PFSK-1 (cell line): ENCODE measurements at regions not wholly inside any gene's neighbourhood (a gene's known extent, or its start where the extent isn't known, plus 50 kb on each side); places are given as distances from the start of the nearest gene placed in this dataset.
A peak's percentile ranks its signal among the peaks of the same experiment; 100 is the strongest.

Experiments used
- FOXP2 ChIP-seq: optimal IDR thresholded peaks from 2 replicates; pipeline ENCODE3; 2011; ENCODE audit warnings: borderline replicate concordance, control low read depth, inconsistent platforms; ENCODE audit not compliant: insufficient read depth; ENCODE audit errors: extremely low read length, extremely low read depth
- POLR2AphosphoS5 ChIP-seq: IDR thresholded peaks from 2 replicates; pipeline ENCODE4 v1.6.1; 2012; ENCODE audit warnings: low read depth, mild to moderate bottlenecking, control low read depth, low read length, moderate library complexity
- SIN3A ChIP-seq: IDR thresholded peaks from 2 replicates; pipeline ENCODE4 v1.6.1; 2012; ENCODE audit warnings: mild to moderate bottlenecking, low read length, moderate library complexity, borderline replicate concordance; ENCODE audit not compliant: insufficient read depth
- TAF1 ChIP-seq: IDR thresholded peaks from 2 replicates; pipeline ENCODE4 v1.6.1; 2012; ENCODE audit warnings: low read length, control low read depth, borderline replicate concordance; ENCODE audit not compliant: insufficient read depth
- TF ChIP-seq, protein P1 (sequence below), 2 experiments: IDR thresholded peaks; 2 replicates each; pipeline versions ENCODE4 v1.6.1 to v1.8.0; 2011 to 2012; ENCODE audit warnings: low read depth in 2 of 2, low read length in 2 of 2, control low read depth in 1 of 2, inconsistent platforms in 1 of 2, mild to moderate bottlenecking in 1 of 2, moderate library complexity in 1 of 2; ENCODE audit not compliant: insufficient read depth in 1 of 2

DNA sequence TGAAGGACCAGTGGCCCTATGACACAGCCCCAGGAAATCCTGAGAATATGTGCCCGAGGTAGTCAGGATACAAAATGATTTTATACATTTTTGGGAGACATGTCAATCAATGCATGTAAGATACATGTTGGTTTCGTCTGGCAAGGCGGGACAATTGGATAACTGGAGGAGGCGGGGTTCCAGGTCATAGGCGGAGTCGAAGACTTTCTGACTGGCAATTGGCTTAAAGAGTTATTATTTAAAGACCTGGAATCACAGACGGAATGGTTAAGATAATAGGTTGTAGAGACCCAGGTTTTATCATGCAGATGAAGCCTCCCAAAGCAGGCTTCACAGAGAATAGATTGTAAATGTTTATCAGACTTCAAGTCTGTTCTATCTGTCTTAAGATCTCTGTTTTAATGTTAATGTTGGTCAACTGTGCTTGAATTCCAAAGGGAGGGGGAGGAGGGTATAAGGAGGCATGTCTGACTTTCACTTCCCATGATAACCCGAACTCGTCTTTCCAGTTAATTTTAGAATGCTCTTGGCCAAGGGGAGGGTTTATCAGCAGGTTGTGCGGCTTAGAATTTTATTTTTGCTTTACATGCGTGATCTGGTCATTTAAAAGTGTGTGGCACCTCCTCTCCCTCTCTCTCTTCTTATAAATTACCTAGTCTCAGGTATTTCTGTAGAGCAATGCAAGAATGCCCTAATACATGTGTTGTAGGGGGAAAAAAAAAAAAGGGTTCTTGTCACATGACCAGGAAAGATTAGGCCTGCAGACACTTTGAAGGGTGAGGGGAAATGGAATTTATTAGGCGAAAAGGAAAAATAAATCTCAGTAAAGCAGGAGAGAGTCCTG lies 230.7 kb downstream of the NFATC2 start:
- TF ChIP-seq SIN3A (no peak), TAF1 (no peak), POLR2AphosphoS5 (no peak), FOXP2 (no peak)
- TF ChIP-seq, protein P1, sequence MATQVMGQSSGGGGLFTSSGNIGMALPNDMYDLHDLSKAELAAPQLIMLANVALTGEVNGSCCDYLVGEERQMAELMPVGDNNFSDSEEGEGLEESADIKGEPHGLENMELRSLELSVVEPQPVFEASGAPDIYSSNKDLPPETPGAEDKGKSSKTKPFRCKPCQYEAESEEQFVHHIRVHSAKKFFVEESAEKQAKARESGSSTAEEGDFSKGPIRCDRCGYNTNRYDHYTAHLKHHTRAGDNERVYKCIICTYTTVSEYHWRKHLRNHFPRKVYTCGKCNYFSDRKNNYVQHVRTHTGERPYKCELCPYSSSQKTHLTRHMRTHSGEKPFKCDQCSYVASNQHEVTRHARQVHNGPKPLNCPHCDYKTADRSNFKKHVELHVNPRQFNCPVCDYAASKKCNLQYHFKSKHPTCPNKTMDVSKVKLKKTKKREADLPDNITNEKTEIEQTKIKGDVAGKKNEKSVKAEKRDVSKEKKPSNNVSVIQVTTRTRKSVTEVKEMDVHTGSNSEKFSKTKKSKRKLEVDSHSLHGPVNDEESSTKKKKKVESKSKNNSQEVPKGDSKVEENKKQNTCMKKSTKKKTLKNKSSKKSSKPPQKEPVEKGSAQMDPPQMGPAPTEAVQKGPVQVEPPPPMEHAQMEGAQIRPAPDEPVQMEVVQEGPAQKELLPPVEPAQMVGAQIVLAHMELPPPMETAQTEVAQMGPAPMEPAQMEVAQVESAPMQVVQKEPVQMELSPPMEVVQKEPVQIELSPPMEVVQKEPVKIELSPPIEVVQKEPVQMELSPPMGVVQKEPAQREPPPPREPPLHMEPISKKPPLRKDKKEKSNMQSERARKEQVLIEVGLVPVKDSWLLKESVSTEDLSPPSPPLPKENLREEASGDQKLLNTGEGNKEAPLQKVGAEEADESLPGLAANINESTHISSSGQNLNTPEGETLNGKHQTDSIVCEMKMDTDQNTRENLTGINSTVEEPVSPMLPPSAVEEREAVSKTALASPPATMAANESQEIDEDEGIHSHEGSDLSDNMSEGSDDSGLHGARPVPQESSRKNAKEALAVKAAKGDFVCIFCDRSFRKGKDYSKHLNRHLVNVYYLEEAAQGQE (IDR thresholded peaks at IDR 0.05; ENCODE audit: insufficient read depth in 1 of 2, low read depth in 2 of 2, low read length in 2 of 2), result no peak

GRCh38 chr20:51310216-51310615 lies 232.3 kb downstream of the NFATC2 start:
- TF ChIP-seq, protein P1 (IDR thresholded peaks at IDR 0.05; ENCODE audit: insufficient read depth in 1 of 2, low read depth in 2 of 2, low read length in 2 of 2), result no peak
- TF ChIP-seq POLR2AphosphoS5 (no peak), SIN3A (no peak), TAF1 (no peak), FOXP2 (no peak)

DNA sequence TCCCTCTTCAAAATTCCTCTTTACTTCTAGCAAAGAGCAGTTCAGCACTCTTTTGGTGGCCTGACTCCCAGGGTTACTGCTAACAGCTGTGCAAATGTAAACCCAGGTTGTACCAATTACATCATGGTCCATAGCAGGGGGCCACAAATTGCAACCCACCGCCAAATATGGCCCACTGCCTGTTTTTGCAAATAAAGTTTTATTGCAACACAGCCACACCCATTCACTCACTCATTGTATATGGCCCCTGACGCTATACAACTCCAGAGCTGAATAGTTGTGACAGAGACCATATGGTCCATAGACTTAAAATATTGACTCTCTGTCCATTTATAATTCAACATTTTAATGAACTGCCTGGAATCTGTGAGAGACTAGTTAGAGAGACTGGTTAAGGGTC lies 233.4 kb downstream of the NFATC2 start:
- TF ChIP-seq POLR2AphosphoS5 (no peak), FOXP2 (no peak), TAF1 (no peak), SIN3A (no peak)
- TF ChIP-seq, protein P1 (IDR thresholded peaks at IDR 0.05; ENCODE audit: insufficient read depth in 1 of 2, low read depth in 2 of 2, low read length in 2 of 2), result no peak

- peak; percentile 53 for TF ChIP-seq FOXP2
- no peak for TF ChIP-seq POLR2AphosphoS5
These were observed 235.8 kb downstream of the NFATC2 start for GRCh38 chr20:51306521-51307358.

- TF ChIP-seq POLR2AphosphoS5 (no peak), TAF1 (no peak), FOXP2 (no peak), SIN3A (no peak)
- TF ChIP-seq, protein P1 (IDR thresholded peaks at IDR 0.05; ENCODE audit: insufficient read depth in 1 of 2, low read depth in 2 of 2, low read length in 2 of 2), result no peak
These were observed 236.4 kb downstream of the NFATC2 start for GRCh38 chr20:51306081-51306480.
